H9 (cell line): ENCODE measurements at regions not wholly inside any gene's neighbourhood (a gene's known extent, or its start where the extent isn't known, plus 50 kb on each side); places are given as distances from the start of the nearest gene placed in this dataset.

Experiments used
- DNase-seq: peaks from one replicate; pipeline ENCODE4 v3.0.0-alpha.2; 2017
- H2AFZ ChIP-seq: one replicate; pipeline ENCODE4 v1.6.1; 2013; ENCODE audit warnings: mild to moderate bottlenecking, low read length, control low read depth, moderate library complexity
- H2AK5ac ChIP-seq: 2 replicates; pipeline ENCODE4 v1.6.1; 2013; ENCODE audit warnings: low read length, control low read depth, mixed read lengths; ENCODE audit not compliant: insufficient read length
- H2BK120ac ChIP-seq: one replicate; pipeline ENCODE4 v1.6.1; 2013; ENCODE audit warnings: low read depth, mild to moderate bottlenecking, low read length, control low read depth, inconsistent platforms; ENCODE audit not compliant: poor library complexity, severe bottlenecking
- H2BK12ac ChIP-seq: 2 replicates; pipeline ENCODE4 v1.6.1; 2013; ENCODE audit warnings: low read length, control low read depth, mixed read lengths, low read depth; ENCODE audit not compliant: insufficient read length
- H2BK15ac ChIP-seq: 2 replicates; pipeline ENCODE4 v1.6.1; 2013; ENCODE audit warnings: low read depth, low read length, control low read depth
- H2BK20ac ChIP-seq: one replicate; pipeline ENCODE4 v1.6.1; 2013; ENCODE audit warnings: low read depth, mild to moderate bottlenecking, low read length, control low read depth, inconsistent platforms; ENCODE audit not compliant: poor library complexity, severe bottlenecking
- H2BK5ac ChIP-seq: 2 replicates; pipeline ENCODE4 v1.6.1; 2013; ENCODE audit warnings: low read length, control low read depth, mixed read lengths; ENCODE audit not compliant: insufficient read length
- H3K14ac ChIP-seq: 2 replicates; pipeline ENCODE4 v1.6.1; 2013; ENCODE audit warnings: low read length, control low read depth; ENCODE audit not compliant: insufficient read depth
- H3K18ac ChIP-seq: 2 replicates; pipeline ENCODE4 v1.6.1; 2013; ENCODE audit warnings: low read depth, mild to moderate bottlenecking, mixed read lengths, low read length, control low read depth; ENCODE audit not compliant: insufficient read length
- H3K23ac ChIP-seq: 2 replicates; pipeline ENCODE4 v1.6.1; 2013; ENCODE audit warnings: low read length, control low read depth, mixed read lengths, low read depth; ENCODE audit not compliant: insufficient read length
- H3K23me2 ChIP-seq: 2 replicates; pipeline ENCODE4 v1.6.1; 2013; ENCODE audit warnings: low read depth, mild to moderate bottlenecking, mixed read lengths, low read length, control low read depth; ENCODE audit not compliant: insufficient read length, poor library complexity, severe bottlenecking
- H3K27ac ChIP-seq: 2 replicates; pipeline ENCODE4 v1.5.1; 2013; ENCODE audit warnings: low read length, control low read depth, mixed read lengths, low read depth; ENCODE audit not compliant: insufficient read length
- H3K27me3 ChIP-seq: 2 replicates; pipeline ENCODE4 v1.6.1; 2013; ENCODE audit warnings: low read length, control low read depth, inconsistent platforms; ENCODE audit not compliant: insufficient read depth
- H3K4ac ChIP-seq: 2 replicates; pipeline ENCODE4 v1.6.1; 2013; ENCODE audit warnings: low read depth, mild to moderate bottlenecking, control low read depth, inconsistent platforms, low read length, moderate library complexity
- H3K4me1 ChIP-seq: 2 replicates; pipeline ENCODE4 v1.6.1; 2013; ENCODE audit warnings: low read length, control low read depth, inconsistent platforms; ENCODE audit not compliant: insufficient read depth
- H3K4me2 ChIP-seq: 2 replicates; pipeline ENCODE4 v1.6.1; 2013; ENCODE audit warnings: low read length, control low read depth, mixed read lengths; ENCODE audit not compliant: insufficient read length, insufficient read depth
- H3K56ac ChIP-seq: 2 replicates; pipeline ENCODE4 v1.6.1; 2013; ENCODE audit warnings: low read depth, mild to moderate bottlenecking, mixed read lengths, low read length, control low read depth; ENCODE audit not compliant: insufficient read length
- H3K79me1 ChIP-seq: 2 replicates; pipeline ENCODE4 v1.6.1; 2013; ENCODE audit warnings: low read depth, mild to moderate bottlenecking, moderate library complexity, low read length, control low read depth, inconsistent platforms; ENCODE audit not compliant: insufficient read depth, poor library complexity, severe bottlenecking
- H3K79me2 ChIP-seq: 2 replicates; pipeline ENCODE4 v1.6.1; 2013; ENCODE audit warnings: low read length, control low read depth, inconsistent platforms; ENCODE audit not compliant: insufficient read depth
- H3K9ac ChIP-seq: 2 replicates; pipeline ENCODE4 v1.6.1; 2013; ENCODE audit warnings: low read length, control low read depth, mixed read lengths; ENCODE audit not compliant: insufficient read length; ENCODE audit errors: extremely low read depth
- H3K9me3 ChIP-seq: one replicate; pipeline ENCODE4 v1.6.1; 2013; ENCODE audit warnings: low read depth, low read length, inconsistent platforms; ENCODE audit not compliant: control insufficient read depth
- H3T11ph ChIP-seq: one replicate; pipeline ENCODE4 v1.6.1; 2013; ENCODE audit warnings: mild to moderate bottlenecking, low read length, control low read depth, inconsistent platforms
- H4K20me1 ChIP-seq: one replicate; pipeline ENCODE4 v1.6.1; 2013; ENCODE audit not compliant: control insufficient read depth, insufficient read length, insufficient read depth
- H4K5ac ChIP-seq: 2 replicates; pipeline ENCODE4 v1.6.1; 2013; ENCODE audit warnings: low read depth, mild to moderate bottlenecking, mixed read lengths, low read length, control low read depth; ENCODE audit not compliant: insufficient read length
- H4K8ac ChIP-seq: replicated peaks from 2 replicates; pipeline ENCODE4 v1.6.1; 2013; ENCODE audit warnings: low read length, control low read depth, mixed read lengths, low read depth; ENCODE audit not compliant: insufficient read length
- H4K91ac ChIP-seq: 2 replicates; pipeline ENCODE4 v1.6.1; 2013; ENCODE audit warnings: low read depth, mild to moderate bottlenecking, moderate library complexity, mixed read lengths, low read length, control low read depth; ENCODE audit not compliant: insufficient read length
- H3K27ac Mint-ChIP-seq, 3 experiments: 2 replicates in 2 of 3; 3 replicates in 1 of 3; pipeline ENCODE4 v1.8.0; 2020 to 2021; ENCODE audit warnings: mixed read lengths in 3 of 3, mild to moderate bottlenecking in 1 of 3, moderate library complexity in 1 of 3
- H3K27me3 Mint-ChIP-seq: 2 replicates; pipeline ENCODE4 v1.8.0; 2021; ENCODE audit warnings: low read depth, mild to moderate bottlenecking, moderate library complexity, mixed read lengths
- H3K36me3 Mint-ChIP-seq, 3 experiments: 2 replicates in 2 of 3; 3 replicates in 1 of 3; pipeline ENCODE4 v1.8.0; 2020 to 2021; ENCODE audit warnings: low read depth in 3 of 3, mixed read lengths in 3 of 3; ENCODE audit not compliant: insufficient read depth in 1 of 3
- H3K4me1 Mint-ChIP-seq, 2 experiments: 2 replicates each; pipeline ENCODE4 v1.8.0; 2020; ENCODE audit warnings: mixed read lengths in 2 of 2
- H3K4me3 Mint-ChIP-seq, 2 experiments: 2 replicates in 1 of 2; 3 replicates in 1 of 2; pipeline ENCODE4 v1.8.0; 2020 to 2021; ENCODE audit warnings: mild to moderate bottlenecking in 2 of 2, mixed read lengths in 2 of 2, moderate library complexity in 1 of 2
- H3K9me3 Mint-ChIP-seq, 2 experiments: 2 replicates in 1 of 2; 3 replicates in 1 of 2; pipeline ENCODE4 v1.8.0; 2020; ENCODE audit warnings: mild to moderate bottlenecking in 2 of 2, mixed read lengths in 2 of 2, moderate library complexity in 1 of 2
- WGBS: extraction: QIAGEN DNeasy Blood & Tissue Kit; methylation state at CpG from one replicate; pipeline ENCODE4 v1.1.7; 2013; ENCODE audit warnings: missing lambda C conversion rate, low lambda C conversion rate, mixed read lengths; ENCODE audit not compliant: insufficient read length; ENCODE audit errors: extremely low coverage; 5-methylcytosine and 5-hydroxymethylcytosine counted together
- TF ChIP-seq, protein P1 (sequence below): fragments of 200-600 bp; sonication (generic); conservative IDR thresholded peaks from 3 replicates; pipeline ENCODE4 v1.8.0; 2021; ENCODE audit warnings: antibody characterized with exemption, mild to moderate bottlenecking

DNA sequence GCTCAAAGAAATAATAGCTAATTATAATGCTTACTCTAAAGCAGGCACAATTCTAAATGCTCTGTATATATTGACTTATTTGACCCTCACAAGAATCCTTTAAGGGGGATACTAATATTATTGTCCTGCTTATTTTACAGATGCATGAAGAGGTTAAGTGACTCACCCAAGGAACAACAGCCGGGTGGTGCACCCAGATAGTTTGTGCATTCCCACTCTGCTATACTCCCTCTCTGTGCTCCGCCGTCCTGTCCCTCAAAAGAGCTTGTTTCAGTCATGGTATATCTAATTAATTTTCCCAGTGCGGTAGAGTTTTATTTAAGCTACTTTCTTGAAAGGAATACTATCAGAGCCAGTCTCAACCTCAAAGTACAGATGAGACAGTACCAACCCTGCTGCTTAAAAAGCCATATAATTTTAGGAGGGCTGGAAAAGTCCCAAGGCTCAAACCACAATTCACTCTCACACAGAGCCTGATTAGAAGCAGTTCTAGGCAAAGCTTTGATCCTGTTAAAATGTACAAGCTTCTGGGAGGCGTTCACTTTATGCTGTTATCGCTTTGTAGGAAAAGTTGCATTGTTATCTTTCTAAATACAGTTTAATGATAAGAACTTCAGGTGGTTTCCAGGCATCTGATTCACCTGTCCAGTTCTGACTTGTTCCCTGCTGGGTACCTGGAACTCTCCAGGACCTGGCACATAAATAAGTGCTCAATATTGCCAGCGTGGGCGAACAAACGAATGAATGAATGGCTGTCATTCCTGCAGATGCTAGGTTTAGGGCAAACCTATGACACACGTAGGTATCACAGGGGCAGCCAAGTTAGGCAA, 261.5 kb upstream of the KLF14 start:
- WGBS: no CpG with 5 or more reads among the region's 10 CpGs

More for the DNA sequence above, 261.5 kb upstream of the KLF14 start:
- DNase-seq: no peak
- Histone ChIP-seq H4K91ac (no peak overlapping the region), H3K4me1 (no peaks in the 10 kb centered on the region), H4K8ac (no peak overlapping the region), H3K56ac (no peak overlapping the region), H2BK12ac (no peak overlapping the region), H3K18ac (no peak overlapping the region), H2BK20ac (no peak overlapping the region), H4K20me1 (no peaks in the 10 kb centered on the region), H3K9ac (no peak overlapping the region), H3K4ac (no peak overlapping the region), H2BK15ac (no peak overlapping the region), H3T11ph (no peak overlapping the region), H2BK5ac (no peak overlapping the region), H3K9me3 (no peaks in the 10 kb centered on the region), H3K27me3 (no peaks in the 10 kb centered on the region), H2AFZ (no peak overlapping the region), H3K79me2 (no peaks in the 10 kb centered on the region), H3K27ac (no peak overlapping the region), H2BK120ac (no peak overlapping the region), H3K23ac (no peak overlapping the region), H2AK5ac (no peak overlapping the region), H3K79me1 (no peaks in the 10 kb centered on the region), H3K23me2 (no peaks in the 10 kb centered on the region), H3K4me2 (no peak overlapping the region), H4K5ac (no peak overlapping the region), H3K14ac (no peak overlapping the region)
- no peaks in the 10 kb centered on the region for H3K27me3 Mint-ChIP-seq
- TF ChIP-seq, protein P1, sequence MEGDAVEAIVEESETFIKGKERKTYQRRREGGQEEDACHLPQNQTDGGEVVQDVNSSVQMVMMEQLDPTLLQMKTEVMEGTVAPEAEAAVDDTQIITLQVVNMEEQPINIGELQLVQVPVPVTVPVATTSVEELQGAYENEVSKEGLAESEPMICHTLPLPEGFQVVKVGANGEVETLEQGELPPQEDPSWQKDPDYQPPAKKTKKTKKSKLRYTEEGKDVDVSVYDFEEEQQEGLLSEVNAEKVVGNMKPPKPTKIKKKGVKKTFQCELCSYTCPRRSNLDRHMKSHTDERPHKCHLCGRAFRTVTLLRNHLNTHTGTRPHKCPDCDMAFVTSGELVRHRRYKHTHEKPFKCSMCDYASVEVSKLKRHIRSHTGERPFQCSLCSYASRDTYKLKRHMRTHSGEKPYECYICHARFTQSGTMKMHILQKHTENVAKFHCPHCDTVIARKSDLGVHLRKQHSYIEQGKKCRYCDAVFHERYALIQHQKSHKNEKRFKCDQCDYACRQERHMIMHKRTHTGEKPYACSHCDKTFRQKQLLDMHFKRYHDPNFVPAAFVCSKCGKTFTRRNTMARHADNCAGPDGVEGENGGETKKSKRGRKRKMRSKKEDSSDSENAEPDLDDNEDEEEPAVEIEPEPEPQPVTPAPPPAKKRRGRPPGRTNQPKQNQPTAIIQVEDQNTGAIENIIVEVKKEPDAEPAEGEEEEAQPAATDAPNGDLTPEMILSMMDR: no peak
- H3K9me3 Mint-ChIP-seq: no peaks in the 10 kb centered on the region
- H3K36me3 Mint-ChIP-seq: no peaks in the 10 kb centered on the region
- H3K4me1 Mint-ChIP-seq: peaks cover 11 to 23% of the 10 kb centered on the region in 2 experiments
- H3K27ac Mint-ChIP-seq: no peak overlapping the region
- H3K4me3 Mint-ChIP-seq: no peak overlapping the region
